ENCODE measurements at regions not wholly inside any gene's neighbourhood (a gene's known extent, or its start where the extent isn't known, plus 50 kb on each side); places are given as distances from the start of the nearest gene placed in this dataset.

GRCh38 chr1:78370356-78370755 is 120.4 kb upstream of the PTGFR start:
- intact Hi-C loops (cut with micrococcal nuclease), result no loop called here
- no peak overlapping the region for H3K27ac Mint-ChIP-seq
- ATAC-seq (no peak), DNase-seq (no peak)
- H3K36me3 Mint-ChIP-seq (ENCODE audit: low read depth), result no peaks in the 10 kb centered on the region
- no peaks in the 10 kb centered on the region for H3K9me3 Mint-ChIP-seq
- H3K27me3 Mint-ChIP-seq, result no peaks in the 10 kb centered on the region
- H3K4me3 Mint-ChIP-seq, result no peak overlapping the region
- CTCF ChIA-PET, result no interaction called here
- no peak for TF ChIP-seq CTCF (IDR thresholded peaks at IDR 0.05)
- POLR2A ChIA-PET, result no interaction called here
- no peaks in the 10 kb centered on the region for H3K4me1 Mint-ChIP-seq (ENCODE audit: low read depth)

GRCh38 chr1:78370779-78371482 is 119.8 kb upstream of the PTGFR start:
- CTCF ChIA-PET, result interaction anchor here (1.2 kb wide), 1 partner anchor 10 kb away, joined by 4 read pairs; no protein-coding TSS in a partner anchor
- H3K36me3 Mint-ChIP-seq (ENCODE audit: low read depth), result no peaks in the 10 kb centered on the region

GRCh38 chr1:78373676-78374075 is 117.1 kb upstream of the PTGFR start:
- CTCF ChIA-PET, result no interaction called here
- ATAC-seq (no peak), DNase-seq (no peak)
- Mint-ChIP-seq H3K27ac (no peak overlapping the region), H3K9me3 (no peaks in the 10 kb centered on the region), H3K4me3 (no peak overlapping the region), H3K27me3 (no peaks in the 10 kb centered on the region), H3K4me1 (ENCODE audit: low read depth) (no peaks in the 10 kb centered on the region), H3K36me3 (ENCODE audit: low read depth) (no peaks in the 10 kb centered on the region)
- intact Hi-C loops (cut with micrococcal nuclease), result no loop called here
- POLR2A ChIA-PET, result no interaction called here
- no peak for TF ChIP-seq CTCF (IDR thresholded peaks at IDR 0.05)

More at GRCh38 chr1:78370779-78371482, 119.8 kb upstream of the PTGFR start:
- no peak for TF ChIP-seq CTCF (IDR thresholded peaks at IDR 0.05)
- H3K9me3 Mint-ChIP-seq, result no peaks in the 10 kb centered on the region
- intact Hi-C loops (cut with micrococcal nuclease), result no loop called here
- no peak for ATAC-seq
- no peak overlapping the region for H3K27ac Mint-ChIP-seq
- POLR2A ChIA-PET, result no interaction called here
- no peaks in the 10 kb centered on the region for H3K4me1 Mint-ChIP-seq (ENCODE audit: low read depth)
- no peaks in the 10 kb centered on the region for H3K27me3 Mint-ChIP-seq
- no peak overlapping the region for H3K4me3 Mint-ChIP-seq
- no peak for DNase-seq

- Mint-ChIP-seq H3K9me3 (no peaks in the 10 kb centered on the region), H3K27ac (no peak overlapping the region), H3K36me3 (ENCODE audit: low read depth) (no peaks in the 10 kb centered on the region), H3K4me1 (ENCODE audit: low read depth) (no peaks in the 10 kb centered on the region), H3K27me3 (no peaks in the 10 kb centered on the region), H3K4me3 (no peak overlapping the region)
- CTCF ChIA-PET, result no interaction called here
- no peak for TF ChIP-seq CTCF (IDR thresholded peaks at IDR 0.05)
- DNase-seq, result no peak
- intact Hi-C loops (cut with micrococcal nuclease), result no loop called here
- ATAC-seq, result no peak
- POLR2A ChIA-PET, result no interaction called here
These were observed 114.8 kb upstream of the PTGFR start for GRCh38 chr1:78375996-78376395.

GRCh38 chr1:78377356-78377928 is 113.3 kb upstream of the PTGFR start:
- ChIA-PET POLR2A (no interaction called here), CTCF (no interaction called here)
- intact Hi-C loops (cut with micrococcal nuclease), result no loop called here
- Mint-ChIP-seq H3K4me3 (no peak overlapping the region), H3K36me3 (ENCODE audit: low read depth) (no peaks in the 10 kb centered on the region), H3K27me3 (no peaks in the 10 kb centered on the region), H3K27ac (no peak overlapping the region), H3K4me1 (ENCODE audit: low read depth) (no peaks in the 10 kb centered on the region), H3K9me3 (no peaks in the 10 kb centered on the region)
- TF ChIP-seq CTCF (IDR thresholded peaks at IDR 0.05), result no peak
- ATAC-seq (no peak), DNase-seq (no peak)

Measured in activated CD8-positive, alpha-beta T cell treated with anti-CD3 and anti-CD28 coated beads for 36 hours (primary cell).